Kidney (tissue), 13 donors: ENCODE measurements at regions not wholly inside any gene's neighbourhood (a gene's known extent, or its start where the extent isn't known, plus 50 kb on each side); places are given as distances from the start of the nearest gene placed in this dataset.

ENCODE experiments used
- DNase-seq, 5 donors: peaks; one replicate each; pipeline ENCODE4 v3.0.0-alpha.2; 2013 to 2020
- FAIRE-seq: peaks from 2 replicates; lab custom pipeline; 2012; peaks lifted over from hg19 to GRCh38; lab: Jason Lieb, UNC
- H3K27ac ChIP-seq, 2 donors: one replicate each; pipeline ENCODE4 v1.7.0; 2013; ENCODE audit warnings: low read depth in 2 of 2, low read length in 2 of 2, inconsistent platforms in 1 of 2
- H3K27me3 ChIP-seq: one replicate; pipeline ENCODE4 v1.7.1; 2013; ENCODE audit warnings: low read length, inconsistent platforms; ENCODE audit not compliant: control insufficient read depth, insufficient read depth
- H3K36me3 ChIP-seq, 3 donors: one replicate each; pipeline versions ENCODE4 v1.7.0 to v1.7.1; 2013; ENCODE audit warnings: low read length in 3 of 3, control low read depth in 1 of 3, inconsistent platforms in 1 of 3; ENCODE audit not compliant: insufficient read depth in 3 of 3, control insufficient read depth in 2 of 3
- H3K4me1 ChIP-seq, 3 donors: one replicate each; pipeline versions ENCODE4 v1.7.0 to v1.7.1; 2013; ENCODE audit warnings: low read length in 3 of 3, inconsistent platforms in 1 of 3, low read depth in 1 of 3; ENCODE audit not compliant: control insufficient read depth in 2 of 3, insufficient read depth in 2 of 3
- H3K4me3 ChIP-seq, 3 donors: one replicate each; pipeline versions ENCODE4 v1.7.0 to v1.8.1; 2013; ENCODE audit warnings: low read length in 3 of 3, control low read depth in 1 of 3, inconsistent platforms in 1 of 3
- H3K9ac ChIP-seq, 3 donors: one replicate each; pipeline versions ENCODE4 v1.7.0 to v1.7.1; 2013; ENCODE audit warnings: low read length in 3 of 3, control low read depth in 1 of 3, inconsistent platforms in 1 of 3
- H3K9me3 ChIP-seq, 3 donors: one replicate each; pipeline versions ENCODE4 v1.7.0 to v1.7.1; 2013; ENCODE audit warnings: low read length in 3 of 3, control low read depth in 1 of 3, inconsistent platforms in 1 of 3; ENCODE audit not compliant: control insufficient read depth in 2 of 3, insufficient read depth in 1 of 3
- intact Hi-C: fragments of 100-400 bp; cut with DNase I; formaldehyde crosslinking; loops from one replicate; pipeline ENCODE4 v1.11.1; 2022
- TF ChIP-seq, protein P1 (sequence below): IDR thresholded peaks from 3 replicates; pipeline ENCODE4 v1.5.1; 2012; ENCODE audit warnings: mild to moderate bottlenecking, moderate library complexity, borderline replicate concordance; ENCODE audit not compliant: insufficient read depth; ENCODE audit errors: extremely low read depth
- donor health status: control.
- donor health status: control.
- donor health status: control.
- donor health status: control.
- donor health status: control.
- donor health status: DM: yes; HTN: yes; CAD: no.
- donor health status: Normal renal cell carcinoma (clear cell type).

DNA sequence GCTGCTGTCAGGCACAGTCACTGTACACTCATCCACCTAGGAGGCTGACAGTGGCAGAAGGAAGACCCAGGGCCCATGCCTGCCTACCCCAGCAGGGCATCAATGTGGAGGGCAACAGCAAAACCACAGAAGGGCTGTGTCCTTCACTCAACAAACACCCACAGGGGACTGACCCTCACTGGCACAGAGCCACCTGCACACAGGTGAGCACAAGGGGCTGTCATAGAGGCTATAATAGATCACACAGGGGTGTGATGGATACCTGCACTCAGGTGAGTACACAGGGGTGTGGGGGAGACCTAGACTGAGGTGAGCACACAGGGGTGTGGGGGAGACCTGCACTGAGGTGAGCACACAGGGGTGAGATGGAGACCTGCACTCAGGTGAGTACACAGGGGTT lies 132.8 kb upstream of the TCERG1L start:
- Histone ChIP-seq H3K9me3 (no peaks in the 10 kb centered on the region), H3K36me3 (no peaks in the 10 kb centered on the region), H3K4me3 (no peak overlapping the region), H3K27me3 (no peaks in the 10 kb centered on the region), H3K4me1 (no peaks in the 10 kb centered on the region), H3K27ac (no peak overlapping the region), H3K9ac (no peak overlapping the region)
- intact Hi-C loops = no loop called here
- DNase-seq (peak in 2 of 5 donors; percentile 22 to 24), FAIRE-seq (no peak)
- TF ChIP-seq, protein P1, sequence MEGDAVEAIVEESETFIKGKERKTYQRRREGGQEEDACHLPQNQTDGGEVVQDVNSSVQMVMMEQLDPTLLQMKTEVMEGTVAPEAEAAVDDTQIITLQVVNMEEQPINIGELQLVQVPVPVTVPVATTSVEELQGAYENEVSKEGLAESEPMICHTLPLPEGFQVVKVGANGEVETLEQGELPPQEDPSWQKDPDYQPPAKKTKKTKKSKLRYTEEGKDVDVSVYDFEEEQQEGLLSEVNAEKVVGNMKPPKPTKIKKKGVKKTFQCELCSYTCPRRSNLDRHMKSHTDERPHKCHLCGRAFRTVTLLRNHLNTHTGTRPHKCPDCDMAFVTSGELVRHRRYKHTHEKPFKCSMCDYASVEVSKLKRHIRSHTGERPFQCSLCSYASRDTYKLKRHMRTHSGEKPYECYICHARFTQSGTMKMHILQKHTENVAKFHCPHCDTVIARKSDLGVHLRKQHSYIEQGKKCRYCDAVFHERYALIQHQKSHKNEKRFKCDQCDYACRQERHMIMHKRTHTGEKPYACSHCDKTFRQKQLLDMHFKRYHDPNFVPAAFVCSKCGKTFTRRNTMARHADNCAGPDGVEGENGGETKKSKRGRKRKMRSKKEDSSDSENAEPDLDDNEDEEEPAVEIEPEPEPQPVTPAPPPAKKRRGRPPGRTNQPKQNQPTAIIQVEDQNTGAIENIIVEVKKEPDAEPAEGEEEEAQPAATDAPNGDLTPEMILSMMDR = no peak

DNA sequence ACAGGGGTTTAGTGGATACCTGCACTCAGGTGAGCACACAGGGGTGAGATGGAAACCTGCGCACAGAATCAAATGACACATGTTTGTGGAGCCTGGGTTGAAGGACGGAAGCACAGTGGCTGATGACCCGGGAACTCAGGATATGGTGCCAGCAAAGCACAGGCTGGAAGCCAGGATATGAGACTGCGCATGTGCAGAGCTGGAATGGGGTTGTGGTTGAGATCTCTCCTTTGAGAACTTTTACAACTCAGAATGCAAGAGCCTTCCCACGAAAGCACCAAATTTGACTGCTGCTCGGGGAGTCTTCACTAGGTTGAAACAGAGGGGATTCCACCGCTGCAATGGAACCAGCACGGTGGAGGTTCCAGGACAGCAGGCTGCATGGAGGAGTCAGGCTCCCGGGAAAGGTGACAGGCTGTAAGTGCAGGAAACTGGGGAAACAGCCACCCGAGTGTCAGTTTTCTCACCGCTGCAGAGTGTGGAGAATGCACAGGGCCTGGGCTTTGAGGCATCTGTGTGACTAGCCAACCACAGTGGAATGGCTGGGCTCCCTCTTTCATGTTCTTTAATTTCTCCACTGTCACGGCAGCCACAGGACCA lies 133.4 kb upstream of the TCERG1L start:
- no peaks in the 10 kb centered on the region for H3K9me3 ChIP-seq
- no peaks in the 10 kb centered on the region for H3K36me3 ChIP-seq
- no peak overlapping the region for H3K27ac ChIP-seq
- intact Hi-C loops = no loop called here
- no peaks in the 10 kb centered on the region for H3K4me1 ChIP-seq
- DNase-seq (peak in 2 of 5 donors; percentile 23 to 51), FAIRE-seq (no peak)
- H3K4me3 ChIP-seq = no peak overlapping the region
- TF ChIP-seq, protein P1 = no peak
- no peak overlapping the region for H3K9ac ChIP-seq
- H3K27me3 ChIP-seq = no peaks in the 10 kb centered on the region

DNA sequence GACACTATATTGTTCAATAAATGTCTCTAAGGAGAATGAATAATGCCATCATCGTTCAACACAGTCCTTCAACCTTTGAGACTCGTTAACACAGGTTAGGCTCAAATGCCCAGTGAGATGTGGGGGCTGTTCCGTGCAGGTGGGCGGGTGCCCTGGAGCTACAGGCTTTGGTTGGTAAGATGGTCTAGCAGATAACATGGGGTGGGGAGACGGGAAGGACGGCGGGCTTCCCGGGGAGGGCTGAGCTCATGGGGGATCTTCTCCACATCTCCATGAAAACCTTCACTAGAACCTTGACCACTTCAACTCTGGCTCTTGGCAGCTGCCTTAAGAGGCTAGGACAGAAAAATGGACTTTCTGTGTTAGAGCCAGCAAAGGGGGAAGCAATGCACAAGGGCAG lies 134.1 kb upstream of the TCERG1L start:
- intact Hi-C loops = no loop called here
- H3K4me3 ChIP-seq = no peak overlapping the region
- DNase-seq (peak in 1 of 5 donors; percentile 34), FAIRE-seq (no peak)
- TF ChIP-seq, protein P1 = no peak
- H3K9me3 ChIP-seq = no peaks in the 10 kb centered on the region
- H3K27me3 ChIP-seq = no peaks in the 10 kb centered on the region
- no peaks in the 10 kb centered on the region for H3K4me1 ChIP-seq
- no peak overlapping the region for H3K27ac ChIP-seq
- no peaks in the 10 kb centered on the region for H3K36me3 ChIP-seq
- no peak overlapping the region for H3K9ac ChIP-seq

DNA sequence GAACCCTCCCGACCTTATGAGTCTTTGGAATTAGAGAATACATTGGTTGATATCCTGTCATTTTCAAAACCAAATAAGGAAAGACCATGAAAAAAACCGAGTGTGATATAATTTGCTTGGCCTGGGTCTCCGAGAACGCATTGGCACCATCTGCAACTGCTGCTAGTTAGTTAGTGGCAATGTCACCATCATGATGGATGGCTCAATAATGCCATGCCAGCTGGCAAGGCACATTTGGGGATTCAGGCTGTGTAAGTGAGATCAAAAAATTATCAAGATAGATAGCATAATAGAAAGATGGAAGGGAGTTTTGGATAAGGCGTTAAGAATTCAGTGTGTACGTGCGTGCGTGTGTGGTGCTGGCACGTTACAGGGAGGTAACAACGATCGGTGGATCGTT lies 134.7 kb upstream of the TCERG1L start:
- no peak for FAIRE-seq
- no peaks in the 10 kb centered on the region for H3K36me3 ChIP-seq
- TF ChIP-seq, protein P1 = no peak
- no peaks in the 10 kb centered on the region for H3K27me3 ChIP-seq
- H3K9me3 ChIP-seq = no peaks in the 10 kb centered on the region
- no peak overlapping the region for H3K4me3 ChIP-seq
- intact Hi-C loops = no loop called here
- no peaks in the 10 kb centered on the region for H3K4me1 ChIP-seq
- DNase-seq = no peak
- no peak overlapping the region for H3K27ac ChIP-seq
- no peak overlapping the region for H3K9ac ChIP-seq
